GM12878 (cell line): ENCODE measurements at regions not wholly inside any gene's neighbourhood (a gene's known extent, or its start where the extent isn't known, plus 50 kb on each side); places are given as distances from the start of the nearest gene placed in this dataset.

ENCODE experiments used
- REST ChIP-seq: IDR thresholded peaks from 2 replicates; pipeline ENCODE4 v1.6.1; 2012; ENCODE audit warnings: mild to moderate bottlenecking, low read depth, low read length
- ZNF274 ChIP-seq: IDR thresholded peaks from one replicate; pipeline ENCODE4 v1.8.0; 2011; ENCODE audit not compliant: insufficient read length, insufficient read depth
- ZZZ3 ChIP-seq: IDR thresholded peaks from 2 replicates; pipeline ENCODE4 v1.6.1; 2011; ENCODE audit warnings: low read depth; ENCODE audit not compliant: control insufficient read depth, insufficient read length

GRCh38 chr7:68875857-68876256 lies 722.4 kb upstream of the AUTS2 start:
- no peak for TF ChIP-seq ZZZ3
- no peak for TF ChIP-seq REST
- TF ChIP-seq ZNF274: no peak
